ENCODE measurements at regions not wholly inside any gene's neighbourhood (a gene's known extent, or its start where the extent isn't known, plus 50 kb on each side); places are given as distances from the start of the nearest gene placed in this dataset.
"Not testable (repeated sequence)": the region's sequence is repeated elsewhere in the genome, so short reads cannot be mapped to it uniquely, and the experiment has no call there.

- H3K4me3 ChIP-seq (ENCODE audit: low read length in 2 of 2) = no peak overlapping the region
- DNase-seq (no peak), ATAC-seq (ENCODE audit: low FRiP score) (no peak)
- no peaks in the 10 kb centered on the region for H3K36me3 ChIP-seq (ENCODE audit: control insufficient read depth in 1 of 2, insufficient read depth in 2 of 2, low read length in 1 of 2)
- H3K4me1 ChIP-seq (ENCODE audit: control insufficient read depth in 1 of 2, insufficient read depth in 2 of 2, low read length in 2 of 2) = no peaks in the 10 kb centered on the region
- 65 to 86% methylated on average over 2 of the region's 2 CpGs for WGBS, 2 donors
- no peak overlapping the region for H3K27ac ChIP-seq (ENCODE audit: low read depth in 1 of 2, low read length in 2 of 2)
- intact Hi-C loops (cut with DNase I) = no loop called here
- H3K9me3 ChIP-seq (ENCODE audit: control insufficient read depth, low read length) = no peaks in the 10 kb centered on the region
- no peaks in the 10 kb centered on the region for H3K27me3 ChIP-seq (ENCODE audit: control insufficient read depth in 1 of 2, insufficient read depth in 2 of 2, low read length in 1 of 2)
Measured at GRCh38 chr11:25777343-25777742, 554.6 kb upstream of the ANO3 start.

- H3K27me3 ChIP-seq (ENCODE audit: control insufficient read depth in 1 of 2, insufficient read depth in 2 of 2, low read length in 1 of 2) = no peaks in the 10 kb centered on the region
- H3K27ac ChIP-seq (ENCODE audit: low read depth in 1 of 2, low read length in 2 of 2) = no peak overlapping the region
- WGBS, 2 donors = 68 to 72% methylated on average over 1 of the region's 1 CpG
- intact Hi-C loops (cut with DNase I) = no loop called here
- no peaks in the 10 kb centered on the region for H3K4me1 ChIP-seq (ENCODE audit: control insufficient read depth in 1 of 2, insufficient read depth in 2 of 2, low read length in 2 of 2)
- no peak for ATAC-seq (ENCODE audit: low FRiP score)
- no peaks in the 10 kb centered on the region for H3K9me3 ChIP-seq (ENCODE audit: control insufficient read depth, low read length)
- H3K4me3 ChIP-seq (ENCODE audit: low read length in 2 of 2) = no peak overlapping the region
- H3K36me3 ChIP-seq (ENCODE audit: control insufficient read depth in 1 of 2, insufficient read depth in 2 of 2, low read length in 1 of 2) = no peaks in the 10 kb centered on the region
- DNase-seq = no peak
Measured at GRCh38 chr11:25779033-25779432, 552.9 kb upstream of the ANO3 start.

- 38 to 41% methylated on average over 3 of the region's 3 CpGs for WGBS, 2 donors
- H3K36me3 ChIP-seq (ENCODE audit: control insufficient read depth in 1 of 2, insufficient read depth in 2 of 2, low read length in 1 of 2) = no peaks in the 10 kb centered on the region
- H3K27ac ChIP-seq (ENCODE audit: low read depth in 1 of 2, low read length in 2 of 2) = no peak overlapping the region
- H3K4me1 ChIP-seq (ENCODE audit: control insufficient read depth in 1 of 2, insufficient read depth in 2 of 2, low read length in 2 of 2) = no peaks in the 10 kb centered on the region
- no peaks in the 10 kb centered on the region for H3K9me3 ChIP-seq (ENCODE audit: control insufficient read depth, low read length)
- intact Hi-C loops (cut with DNase I) = no loop called here
- no peak for DNase-seq
- no peaks in the 10 kb centered on the region for H3K27me3 ChIP-seq (ENCODE audit: control insufficient read depth in 1 of 2, insufficient read depth in 2 of 2, low read length in 1 of 2)
- H3K4me3 ChIP-seq (ENCODE audit: low read length in 2 of 2) = no peak overlapping the region
- no peak for ATAC-seq (ENCODE audit: low FRiP score)
Measured at GRCh38 chr11:25787416-25787815, 544.5 kb upstream of the ANO3 start.

- Histone ChIP-seq H3K4me3 (ENCODE audit: low read length in 2 of 2) (no peak overlapping the region), H3K4me1 (ENCODE audit: control insufficient read depth in 1 of 2, insufficient read depth in 2 of 2, low read length in 2 of 2) (no peaks in the 10 kb centered on the region), H3K27ac (ENCODE audit: low read depth in 1 of 2, low read length in 2 of 2) (no peak overlapping the region), H3K9me3 (ENCODE audit: control insufficient read depth, low read length) (no peaks in the 10 kb centered on the region), H3K27me3 (ENCODE audit: control insufficient read depth in 1 of 2, insufficient read depth in 2 of 2, low read length in 1 of 2) (no peaks in the 10 kb centered on the region), H3K36me3 (ENCODE audit: control insufficient read depth in 1 of 2, insufficient read depth in 2 of 2, low read length in 1 of 2) (no peaks in the 10 kb centered on the region)
- DNase-seq (no peak), ATAC-seq (ENCODE audit: low FRiP score) (no peak)
- intact Hi-C loops (cut with DNase I) = no loop called here
- 81 to 85% methylated on average over 1 of the region's 1 CpG for WGBS, 2 donors
Measured at GRCh38 chr11:25790396-25790795, 541.5 kb upstream of the ANO3 start.

- no peaks in the 10 kb centered on the region for H3K9me3 ChIP-seq (ENCODE audit: control insufficient read depth, low read length)
- no peaks in the 10 kb centered on the region for H3K36me3 ChIP-seq (ENCODE audit: control insufficient read depth in 1 of 2, insufficient read depth in 2 of 2, low read length in 1 of 2)
- no peaks in the 10 kb centered on the region for H3K27me3 ChIP-seq (ENCODE audit: control insufficient read depth in 1 of 2, insufficient read depth in 2 of 2, low read length in 1 of 2)
- 75 to 84% methylated on average over 7 of the region's 7 CpGs for WGBS, 2 donors
- H3K4me1 ChIP-seq (ENCODE audit: control insufficient read depth in 1 of 2, insufficient read depth in 2 of 2, low read length in 2 of 2) = no peaks in the 10 kb centered on the region
- intact Hi-C loops (cut with DNase I) = no loop called here
- no peak overlapping the region for H3K27ac ChIP-seq (ENCODE audit: low read depth in 1 of 2, low read length in 2 of 2)
- H3K4me3 ChIP-seq (ENCODE audit: low read length in 2 of 2) = no peak overlapping the region
- DNase-seq = no peak
- ATAC-seq (ENCODE audit: low FRiP score) = no peak
Measured at GRCh38 chr11:25793637-25794036, 538.3 kb upstream of the ANO3 start.

GRCh38 chr11:25794804-25795203 lies 537.1 kb upstream of the ANO3 start:
- Histone ChIP-seq H3K4me3 (ENCODE audit: low read length in 2 of 2) (no peak overlapping the region), H3K36me3 (ENCODE audit: control insufficient read depth in 1 of 2, insufficient read depth in 2 of 2, low read length in 1 of 2) (no peaks in the 10 kb centered on the region), H3K27ac (ENCODE audit: low read depth in 1 of 2, low read length in 2 of 2) (no peak overlapping the region), H3K27me3 (ENCODE audit: control insufficient read depth in 1 of 2, insufficient read depth in 2 of 2, low read length in 1 of 2) (no peaks in the 10 kb centered on the region), H3K4me1 (ENCODE audit: control insufficient read depth in 1 of 2, insufficient read depth in 2 of 2, low read length in 2 of 2) (no peaks in the 10 kb centered on the region), H3K9me3 (ENCODE audit: control insufficient read depth, low read length) (no peaks in the 10 kb centered on the region)
- intact Hi-C loops (cut with DNase I) = no loop called here
- ATAC-seq (ENCODE audit: low FRiP score) = no peak
- no peak for DNase-seq
- 86 to 100% methylated on average over 1 of the region's 1 CpG for WGBS, 2 donors

- 74 to 78% methylated on average over 3 of the region's 3 CpGs for WGBS, 2 donors
- no peaks in the 10 kb centered on the region for H3K9me3 ChIP-seq (ENCODE audit: control insufficient read depth, low read length)
- DNase-seq = no peak
- no peak overlapping the region for H3K4me3 ChIP-seq (ENCODE audit: low read length in 2 of 2)
- H3K27me3 ChIP-seq (ENCODE audit: control insufficient read depth in 1 of 2, insufficient read depth in 2 of 2, low read length in 1 of 2) = no peaks in the 10 kb centered on the region
- no peak overlapping the region for H3K27ac ChIP-seq (ENCODE audit: low read depth in 1 of 2, low read length in 2 of 2)
- H3K4me1 ChIP-seq (ENCODE audit: control insufficient read depth in 1 of 2, insufficient read depth in 2 of 2, low read length in 2 of 2) = no peaks in the 10 kb centered on the region
- no peaks in the 10 kb centered on the region for H3K36me3 ChIP-seq (ENCODE audit: control insufficient read depth in 1 of 2, insufficient read depth in 2 of 2, low read length in 1 of 2)
- intact Hi-C loops (cut with DNase I) = no loop called here
- no peak for ATAC-seq (ENCODE audit: low FRiP score)
Measured at GRCh38 chr11:25816411-25816810, 515.5 kb upstream of the ANO3 start.

GRCh38 chr11:25824688-25825087 lies 507.2 kb upstream of the ANO3 start:
- Histone ChIP-seq H3K4me3 (ENCODE audit: low read length in 2 of 2) (no peak overlapping the region), H3K27ac (ENCODE audit: low read depth in 1 of 2, low read length in 2 of 2) (no peak overlapping the region), H3K4me1 (ENCODE audit: control insufficient read depth in 1 of 2, insufficient read depth in 2 of 2, low read length in 2 of 2) (no peaks in the 10 kb centered on the region), H3K36me3 (ENCODE audit: control insufficient read depth in 1 of 2, insufficient read depth in 2 of 2, low read length in 1 of 2) (no peaks in the 10 kb centered on the region), H3K27me3 (ENCODE audit: control insufficient read depth in 1 of 2, insufficient read depth in 2 of 2, low read length in 1 of 2) (no peaks in the 10 kb centered on the region), H3K9me3 (ENCODE audit: control insufficient read depth, low read length) (peaks cover 1% of the 10 kb centered on the region)
- ATAC-seq (ENCODE audit: low FRiP score) (no peak), DNase-seq (no peak)
- intact Hi-C loops (cut with DNase I) = no loop called here

GRCh38 chr11:25831485-25831884 lies 500.4 kb upstream of the ANO3 start:
- H3K27ac ChIP-seq (ENCODE audit: low read depth in 1 of 2, low read length in 2 of 2); ATAC-seq (ENCODE audit: low FRiP score); DNase-seq; intact Hi-C loops (cut with DNase I); H3K4me3 ChIP-seq (ENCODE audit: low read length in 2 of 2); H3K36me3 ChIP-seq (ENCODE audit: control insufficient read depth in 1 of 2, insufficient read depth in 2 of 2, low read length in 1 of 2); H3K9me3 ChIP-seq (ENCODE audit: control insufficient read depth, low read length); H3K27me3 ChIP-seq (ENCODE audit: control insufficient read depth in 1 of 2, insufficient read depth in 2 of 2, low read length in 1 of 2); H3K4me1 ChIP-seq (ENCODE audit: control insufficient read depth in 1 of 2, insufficient read depth in 2 of 2, low read length in 2 of 2): not testable (repeated sequence)
- WGBS, 2 donors = 90% methylated on average over 10 of the region's 10 CpGs
